ENCODE measurements at regions not wholly inside any gene's neighbourhood (a gene's known extent, or its start where the extent isn't known, plus 50 kb on each side); places are given as distances from the start of the nearest gene placed in this dataset.

DNA sequence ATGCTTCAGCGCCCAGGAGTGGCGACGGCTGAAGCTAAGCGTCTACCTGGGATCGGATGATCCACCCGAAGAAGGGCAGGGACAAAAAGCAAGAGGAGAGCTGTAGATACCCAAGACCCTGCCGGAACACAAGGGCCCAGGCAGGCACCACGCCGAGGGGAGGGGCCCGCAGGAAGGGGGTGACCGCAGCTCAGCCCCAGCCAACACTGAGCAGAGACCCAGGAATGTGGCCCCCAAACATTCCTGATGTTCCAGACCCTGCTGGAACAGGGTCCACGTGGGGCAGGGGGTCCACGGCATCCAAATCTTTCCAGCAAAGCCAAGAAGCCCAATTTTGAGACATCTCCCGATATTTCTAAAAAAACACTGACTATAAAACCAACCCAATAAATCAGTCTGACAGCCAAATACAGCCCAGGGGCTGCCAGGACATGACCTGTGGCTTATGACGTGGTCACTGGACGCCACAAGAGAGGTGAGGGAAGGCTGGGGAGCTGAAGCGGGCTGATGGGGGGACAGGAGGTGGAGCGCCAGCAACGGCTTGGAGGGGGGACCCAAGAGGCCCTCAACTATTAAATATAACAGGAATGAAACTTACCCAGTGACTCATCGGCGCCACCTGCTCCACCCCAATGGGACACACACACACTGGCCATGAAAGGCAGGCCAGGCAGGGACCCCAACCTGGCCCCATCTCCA is 58.9 kb downstream of the NCOR2 start:
- in situ Hi-C loops (cut with HindIII; ENCODE audit: low sequenced_read_pairs), result no loop called here
- no peak for DNase-seq (ENCODE audit: low read depth)
- no peak overlapping the region for H3K4me3 ChIP-seq (ENCODE audit: low read depth, low read length)
- TF ChIP-seq, protein P1, sequence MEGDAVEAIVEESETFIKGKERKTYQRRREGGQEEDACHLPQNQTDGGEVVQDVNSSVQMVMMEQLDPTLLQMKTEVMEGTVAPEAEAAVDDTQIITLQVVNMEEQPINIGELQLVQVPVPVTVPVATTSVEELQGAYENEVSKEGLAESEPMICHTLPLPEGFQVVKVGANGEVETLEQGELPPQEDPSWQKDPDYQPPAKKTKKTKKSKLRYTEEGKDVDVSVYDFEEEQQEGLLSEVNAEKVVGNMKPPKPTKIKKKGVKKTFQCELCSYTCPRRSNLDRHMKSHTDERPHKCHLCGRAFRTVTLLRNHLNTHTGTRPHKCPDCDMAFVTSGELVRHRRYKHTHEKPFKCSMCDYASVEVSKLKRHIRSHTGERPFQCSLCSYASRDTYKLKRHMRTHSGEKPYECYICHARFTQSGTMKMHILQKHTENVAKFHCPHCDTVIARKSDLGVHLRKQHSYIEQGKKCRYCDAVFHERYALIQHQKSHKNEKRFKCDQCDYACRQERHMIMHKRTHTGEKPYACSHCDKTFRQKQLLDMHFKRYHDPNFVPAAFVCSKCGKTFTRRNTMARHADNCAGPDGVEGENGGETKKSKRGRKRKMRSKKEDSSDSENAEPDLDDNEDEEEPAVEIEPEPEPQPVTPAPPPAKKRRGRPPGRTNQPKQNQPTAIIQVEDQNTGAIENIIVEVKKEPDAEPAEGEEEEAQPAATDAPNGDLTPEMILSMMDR (IDR thresholded peaks at IDR 0.05; ENCODE audit: low read depth, low read length, missing control alignments), result peak; percentile 12

DNA sequence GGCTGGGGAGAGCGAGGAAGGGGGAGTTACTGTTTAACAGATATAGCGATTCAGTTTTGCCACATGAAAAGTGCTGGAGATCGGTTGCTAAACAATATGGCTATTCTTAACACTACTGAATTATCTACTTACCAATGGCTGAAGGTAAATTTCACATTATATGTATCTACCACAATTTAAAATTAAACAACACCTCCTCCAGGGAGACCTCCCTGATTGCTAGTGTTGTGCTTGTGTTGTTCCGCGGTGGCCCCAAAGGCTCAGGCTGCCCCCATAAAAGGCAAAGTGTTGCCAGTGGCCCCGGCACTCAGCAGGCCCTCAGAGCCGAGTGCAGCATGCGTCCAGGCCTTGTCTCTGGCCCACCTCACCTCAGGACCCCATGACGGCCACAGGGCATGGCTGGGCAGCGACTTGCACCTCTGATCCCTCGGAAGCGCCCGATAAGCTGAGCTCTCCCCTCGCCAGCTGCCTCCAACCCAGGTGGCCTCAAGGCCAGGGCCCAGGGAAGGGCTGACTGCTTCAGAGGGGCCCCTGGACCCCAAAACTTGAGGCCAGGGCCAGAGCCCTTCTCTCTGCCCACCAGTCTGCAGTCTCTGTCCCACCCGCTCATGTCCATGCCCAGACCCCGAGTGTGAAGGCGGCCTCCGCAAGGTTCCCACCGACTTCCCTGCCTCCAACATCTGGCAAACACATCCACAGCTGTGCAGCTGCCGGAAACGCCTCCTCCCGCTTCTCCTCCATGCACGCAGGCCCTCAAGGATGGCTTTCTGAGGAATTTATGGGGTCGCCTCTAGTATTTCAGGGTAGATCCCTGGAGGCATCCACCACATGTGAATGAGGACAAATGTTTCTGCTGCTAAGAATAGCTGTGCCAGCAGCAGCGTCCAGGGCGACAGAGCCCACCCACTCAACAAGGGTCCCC is 60.0 kb downstream of the NCOR2 start:
- in situ Hi-C loops (cut with HindIII; ENCODE audit: low sequenced_read_pairs), result no loop called here
- no peak overlapping the region for H3K4me3 ChIP-seq (ENCODE audit: low read depth, low read length)
- TF ChIP-seq, protein P1 (IDR thresholded peaks at IDR 0.05; ENCODE audit: low read depth, low read length, missing control alignments), result no peak
- DNase-seq (ENCODE audit: low read depth), result no peak

DNA sequence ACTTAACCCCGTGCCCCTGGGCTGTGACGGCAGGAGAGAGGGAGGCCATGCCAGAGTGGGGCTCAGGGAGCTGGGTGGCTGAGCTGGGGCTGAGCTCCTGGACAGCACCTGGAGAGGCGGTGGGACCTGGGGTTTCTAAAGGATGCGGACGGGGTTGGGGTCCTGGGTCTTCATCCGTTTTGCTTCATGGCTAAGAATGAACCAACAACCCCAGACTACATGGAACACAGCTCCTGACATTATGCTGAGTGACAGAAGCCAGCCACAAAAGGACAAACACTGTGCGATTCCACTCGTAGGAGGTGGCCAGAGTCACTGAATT is 60.6 kb downstream of the NCOR2 start:
- in situ Hi-C loops (cut with HindIII; ENCODE audit: low sequenced_read_pairs), result no loop called here
- TF ChIP-seq, protein P1 (IDR thresholded peaks at IDR 0.05; ENCODE audit: low read depth, low read length, missing control alignments), result no peak
- no peak overlapping the region for H3K4me3 ChIP-seq (ENCODE audit: low read depth, low read length)
- no peak for DNase-seq (ENCODE audit: low read depth)

DNA sequence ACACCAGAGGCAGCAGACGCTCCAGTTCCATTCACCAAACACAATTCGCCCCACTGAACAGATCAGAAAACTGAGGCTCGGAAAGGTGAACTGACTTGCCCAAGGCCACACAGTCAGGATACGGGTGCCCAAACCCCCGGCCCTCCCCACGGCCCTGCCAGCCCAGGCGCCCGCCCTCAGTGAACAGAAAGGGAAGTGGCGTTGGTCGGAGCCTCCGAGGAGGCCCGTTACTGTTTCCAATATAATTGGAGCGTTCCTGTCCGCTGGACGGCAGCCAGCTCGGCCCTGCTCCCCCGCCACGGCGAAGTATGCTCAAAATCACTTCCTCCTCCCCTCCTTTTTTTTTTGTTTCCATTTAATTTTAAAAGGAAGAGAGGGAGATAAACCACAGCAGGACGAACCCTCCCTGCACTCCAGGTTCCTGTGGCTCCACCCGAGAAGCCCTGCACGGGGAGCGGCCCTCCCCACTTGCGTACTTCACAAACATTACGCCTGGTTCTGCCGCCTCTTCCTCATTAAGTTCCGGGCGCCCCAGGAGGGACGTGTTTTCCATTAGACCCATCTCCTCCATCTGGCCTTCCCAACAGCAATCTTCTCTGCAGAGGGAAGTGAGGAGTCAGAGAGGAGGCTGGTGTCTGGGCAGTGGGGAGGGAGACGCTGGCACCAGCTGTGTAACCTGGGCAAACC is 61.1 kb downstream of the NCOR2 start:
- TF ChIP-seq, protein P1 (IDR thresholded peaks at IDR 0.05; ENCODE audit: low read depth, low read length, missing control alignments), result no peak
- H3K4me3 ChIP-seq (ENCODE audit: low read depth, low read length), result no peak overlapping the region

DNA sequence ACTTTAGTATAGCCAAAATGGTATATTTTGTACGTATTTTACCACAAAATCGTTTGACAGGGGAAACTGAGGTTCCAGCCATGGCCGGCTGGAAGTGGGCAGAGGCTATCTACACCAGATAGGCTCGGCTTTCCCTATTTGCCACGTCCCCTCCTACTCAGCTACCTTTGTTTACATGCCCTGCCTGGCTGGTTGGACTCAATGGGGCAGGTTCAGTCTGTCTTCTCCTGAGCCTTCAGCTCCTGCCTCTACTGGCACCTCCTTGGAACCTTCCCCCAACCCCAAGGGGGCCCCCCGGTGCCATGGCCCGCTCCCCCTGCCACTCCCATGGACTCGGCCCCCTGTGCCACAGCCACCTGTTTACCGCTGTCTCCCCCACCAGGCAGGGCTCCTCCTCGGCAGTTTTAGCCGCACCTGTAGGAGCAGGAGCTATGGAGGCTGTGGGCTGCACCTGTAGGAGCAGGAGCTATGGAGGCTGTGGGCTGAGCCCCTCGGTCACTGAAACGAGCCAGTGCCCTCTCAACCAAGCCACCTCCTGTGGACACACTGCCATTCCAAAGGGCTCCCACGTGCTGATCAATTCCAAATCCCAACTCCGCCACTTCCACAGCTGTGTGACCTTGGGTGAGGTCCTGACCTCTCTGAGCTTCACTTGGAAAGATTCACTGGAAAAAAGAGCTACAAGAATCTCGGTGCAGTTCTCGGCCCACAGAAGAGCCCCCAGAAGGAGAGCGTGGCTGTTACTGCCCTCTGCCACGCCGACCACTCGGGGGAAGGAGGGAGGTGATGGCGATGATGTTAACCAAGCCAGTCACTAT is 62.2 kb downstream of the NCOR2 start:
- in situ Hi-C loops (cut with HindIII; ENCODE audit: low sequenced_read_pairs), result no loop called here
- H3K4me3 ChIP-seq (ENCODE audit: low read depth, low read length), result no peak overlapping the region

More for the DNA sequence above, 61.1 kb downstream of the NCOR2 start:
- in situ Hi-C loops (cut with HindIII; ENCODE audit: low sequenced_read_pairs), result no loop called here
- DNase-seq (ENCODE audit: low read depth), result no peak

More for the DNA sequence above, 62.2 kb downstream of the NCOR2 start:
- TF ChIP-seq, protein P1 (IDR thresholded peaks at IDR 0.05; ENCODE audit: low read depth, low read length, missing control alignments), result no peak
- DNase-seq (ENCODE audit: low read depth), result no peak
